Transverse colon (tissue), 4 donors: ENCODE measurements at regions not wholly inside any gene's neighbourhood (a gene's known extent, or its start where the extent isn't known, plus 50 kb on each side); places are given as distances from the start of the nearest gene placed in this dataset.

ENCODE experiments used
- DNase-seq: peaks from one replicate; pipeline ENCODE4 v3.0.0-alpha.2; 2019
- H3K27ac ChIP-seq, 4 donors: fragments of 200-600 bp; sonication (generic); 2 replicates each; pipeline ENCODE4 v1.5.1; 2016 to 2018; ENCODE audit warnings: inconsistent platforms in 4 of 4
- H3K27me3 ChIP-seq: fragments of 200-600 bp; sonication (generic); 2 replicates; pipeline ENCODE4 v1.5.1; 2017; ENCODE audit warnings: inconsistent platforms
- H3K36me3 ChIP-seq, 4 donors: fragments of 200-600 bp; sonication (generic); 2 replicates each; pipeline ENCODE4 v1.5.1; 2017 to 2019; ENCODE audit warnings: inconsistent platforms in 4 of 4
- H3K4me1 ChIP-seq, 4 donors: fragments of 200-600 bp; sonication (generic); 2 replicates each; pipeline ENCODE4 v1.5.1; 2017 to 2020; ENCODE audit warnings: inconsistent platforms in 4 of 4
- H3K4me3 ChIP-seq, 4 donors: fragments of 200-600 bp; sonication (generic); 1 replicate in 1 of 4; 2 replicates in 3 of 4; pipeline versions ENCODE4 v1.5.1 to v1.6.1; 2017 to 2019; ENCODE audit warnings: inconsistent platforms in 4 of 4
- H3K9me3 ChIP-seq, 2 donors: fragments of 200-600 bp; sonication (generic); 2 replicates each; pipeline ENCODE4 v1.5.1; 2017 to 2019; ENCODE audit warnings: inconsistent platforms in 2 of 2
- EP300 ChIP-seq: sonication (generic); formaldehyde crosslinking; IDR thresholded peaks from one replicate; pipeline ENCODE4 v1.6.1; 2017; ENCODE audit warnings: antibody characterized with exemption, low read depth
- POLR2A ChIP-seq: fragments of 450-650 bp; IDR thresholded peaks from one replicate; pipeline ENCODE4 v1.6.1; 2016; ENCODE audit warnings: antibody characterized with exemption, mild to moderate bottlenecking, moderate library complexity
- POLR2AphosphoS5 ChIP-seq, 3 donors: sonication (generic); formaldehyde crosslinking; IDR thresholded peaks; one replicate each; pipeline ENCODE4 v1.6.1; 2016; ENCODE audit warnings: antibody characterized with exemption in 3 of 3
- WGBS, 2 donors: methylation state at CpG; one replicate each; pipeline ENCODE4 v1.1.5; 2018; ENCODE audit warnings: low coverage in 1 of 2; 5-methylcytosine and 5-hydroxymethylcytosine counted together
- in situ Hi-C, 4 donors: fragments of 200-750 bp; cut with MboI; loops; one replicate each; pipeline versions ENCODE4 v1.15.0 to v1.15.1; 2017; ENCODE audit warnings: low sequenced_read_pairs in 3 of 4, low pct_ligation_motif_present in 1 of 4, low pct_unique_long_range_greater_than_20kb in 1 of 4
- intact Hi-C: fragments of 100-400 bp; cut with DNase I; formaldehyde crosslinking; loops from one replicate; pipeline ENCODE4 v1.15.1; 2023; ENCODE audit warnings: low total_unique reads
- TF ChIP-seq, protein P1 (sequence below), 5 experiments: fragments of 200-600 bp in 3 of 5; fragments of 450-650 bp in 2 of 5; sonication (generic) in 3 of 5; IDR thresholded peaks; 1 replicate in 2 of 5; 2 replicates in 3 of 5; pipeline ENCODE4 v1.5.1; 2016 to 2017; ENCODE audit warnings: antibody characterized with exemption in 5 of 5, inconsistent platforms in 3 of 5, mild to moderate bottlenecking in 2 of 5, moderate library complexity in 1 of 5

DNA sequence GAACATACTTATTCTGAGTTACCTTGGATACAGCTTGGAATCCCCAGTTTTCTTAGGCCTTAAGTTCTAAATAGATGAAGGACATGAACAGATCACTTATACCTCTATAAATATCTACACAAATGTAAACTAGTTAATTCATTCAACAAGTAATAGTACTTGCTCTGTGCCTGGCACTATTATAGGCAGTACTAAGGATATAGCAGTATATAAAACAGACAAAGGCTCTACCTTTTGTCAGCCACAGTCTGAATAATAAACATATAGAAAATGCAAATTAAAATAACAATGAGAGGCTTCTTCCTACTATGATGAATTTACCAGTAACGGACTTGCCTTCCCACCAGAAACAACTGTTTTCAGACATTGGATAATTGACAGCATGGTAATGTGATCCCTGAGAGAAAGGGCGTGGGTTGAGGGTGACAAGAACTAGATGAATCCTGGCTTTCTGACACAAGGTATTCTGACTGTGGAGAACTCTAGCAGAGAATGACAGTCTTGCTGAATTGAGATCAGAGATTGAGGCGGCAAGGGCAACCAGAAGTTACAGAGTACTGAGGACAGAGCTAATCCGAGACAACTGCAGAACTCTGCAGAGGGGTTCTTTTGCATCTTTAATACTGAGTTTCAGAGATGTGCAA is 170.5 kb downstream of the TANC2 start:
- peaks cover 0 to 4% (median 0%) of the 10 kb centered on the region in 4 donors for H3K4me1 ChIP-seq
- intact Hi-C loops: no loop called here
- 91 to 100% methylated on average over 4 of the region's 4 CpGs for WGBS, 2 donors

GRCh38 chr17:63137163-63137562 is 171.1 kb downstream of the TANC2 start:
- no peaks in the 10 kb centered on the region for H3K9me3 ChIP-seq
- intact Hi-C loops: no loop called here
- TF ChIP-seq, protein P1, sequence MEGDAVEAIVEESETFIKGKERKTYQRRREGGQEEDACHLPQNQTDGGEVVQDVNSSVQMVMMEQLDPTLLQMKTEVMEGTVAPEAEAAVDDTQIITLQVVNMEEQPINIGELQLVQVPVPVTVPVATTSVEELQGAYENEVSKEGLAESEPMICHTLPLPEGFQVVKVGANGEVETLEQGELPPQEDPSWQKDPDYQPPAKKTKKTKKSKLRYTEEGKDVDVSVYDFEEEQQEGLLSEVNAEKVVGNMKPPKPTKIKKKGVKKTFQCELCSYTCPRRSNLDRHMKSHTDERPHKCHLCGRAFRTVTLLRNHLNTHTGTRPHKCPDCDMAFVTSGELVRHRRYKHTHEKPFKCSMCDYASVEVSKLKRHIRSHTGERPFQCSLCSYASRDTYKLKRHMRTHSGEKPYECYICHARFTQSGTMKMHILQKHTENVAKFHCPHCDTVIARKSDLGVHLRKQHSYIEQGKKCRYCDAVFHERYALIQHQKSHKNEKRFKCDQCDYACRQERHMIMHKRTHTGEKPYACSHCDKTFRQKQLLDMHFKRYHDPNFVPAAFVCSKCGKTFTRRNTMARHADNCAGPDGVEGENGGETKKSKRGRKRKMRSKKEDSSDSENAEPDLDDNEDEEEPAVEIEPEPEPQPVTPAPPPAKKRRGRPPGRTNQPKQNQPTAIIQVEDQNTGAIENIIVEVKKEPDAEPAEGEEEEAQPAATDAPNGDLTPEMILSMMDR (IDR thresholded peaks at IDR 0.05): no peak
- no peak for TF ChIP-seq EP300
- no peak for TF ChIP-seq POLR2AphosphoS5 (IDR thresholded peaks at IDR 0.05)
- no peak for TF ChIP-seq POLR2A

More for the DNA sequence above, 170.5 kb downstream of the TANC2 start:
- H3K9me3 ChIP-seq: no peaks in the 10 kb centered on the region
- H3K36me3 ChIP-seq: no peaks in the 10 kb centered on the region
- TF ChIP-seq EP300 (no peak), POLR2A (no peak), POLR2AphosphoS5 (IDR thresholded peaks at IDR 0.05) (no peak)
- TF ChIP-seq, protein P1 (IDR thresholded peaks at IDR 0.05): no peak
- H3K4me3 ChIP-seq: no peak overlapping the region
- DNase-seq: no peak
- no peaks in the 10 kb centered on the region for H3K27me3 ChIP-seq
- in situ Hi-C loops: no loop called here
- no peak overlapping the region for H3K27ac ChIP-seq

GRCh38 chr17:63138713-63139112 is 172.7 kb downstream of the TANC2 start:
- TF ChIP-seq, protein P1 (IDR thresholded peaks at IDR 0.05): no peak
- TF ChIP-seq EP300 (no peak), POLR2A (no peak), POLR2AphosphoS5 (IDR thresholded peaks at IDR 0.05) (no peak)

More at GRCh38 chr17:63137163-63137562, 171.1 kb downstream of the TANC2 start:
- H3K4me1 ChIP-seq: peaks cover 0 to 4% (median 0%) of the 10 kb centered on the region in 4 donors
- H3K27me3 ChIP-seq: no peaks in the 10 kb centered on the region
- DNase-seq: no peak
- no peak overlapping the region for H3K27ac ChIP-seq
- in situ Hi-C loops: no loop called here
- H3K4me3 ChIP-seq: no peak overlapping the region
- H3K36me3 ChIP-seq: no peaks in the 10 kb centered on the region

GRCh38 chr17:63139356-63139755 is 173.3 kb downstream of the TANC2 start:
- H3K36me3 ChIP-seq: no peaks in the 10 kb centered on the region

More at GRCh38 chr17:63138713-63139112, 172.7 kb downstream of the TANC2 start:
- in situ Hi-C loops (no loop called here), intact Hi-C loops (no loop called here)
- 69 to 75% methylated on average over 3 of the region's 3 CpGs for WGBS, 2 donors
- no peak for DNase-seq
- peaks cover 0 to 4% (median 0%) of the 10 kb centered on the region in 4 donors for H3K4me1 ChIP-seq
- no peaks in the 10 kb centered on the region for H3K36me3 ChIP-seq
- H3K9me3 ChIP-seq: no peaks in the 10 kb centered on the region
- no peaks in the 10 kb centered on the region for H3K27me3 ChIP-seq
- H3K27ac ChIP-seq: no peak overlapping the region
- no peak overlapping the region for H3K4me3 ChIP-seq

More at GRCh38 chr17:63139356-63139755, 173.3 kb downstream of the TANC2 start:
- TF ChIP-seq POLR2A (no peak), EP300 (no peak), POLR2AphosphoS5 (IDR thresholded peaks at IDR 0.05) (no peak)
- TF ChIP-seq, protein P1 (IDR thresholded peaks at IDR 0.05): no peak
- Histone ChIP-seq H3K27me3 (no peaks in the 10 kb centered on the region), H3K4me3 (no peak overlapping the region), H3K27ac (no peak overlapping the region), H3K4me1 (peaks cover 0 to 4% (median 0%) of the 10 kb centered on the region in 4 donors), H3K9me3 (no peaks in the 10 kb centered on the region)
- intact Hi-C loops: no loop called here
- WGBS, 2 donors: 96% methylated on average over 3 of the region's 3 CpGs; no CpG with 5 or more reads in 1 of the 2 donors
- in situ Hi-C loops: no loop called here
- no peak for DNase-seq
